ENCODE measurements at regions not wholly inside any gene's neighbourhood (a gene's known extent, or its start where the extent isn't known, plus 50 kb on each side); places are given as distances from the start of the nearest gene placed in this dataset.
"Not testable (repeated sequence)": the region's sequence is repeated elsewhere in the genome, so short reads cannot be mapped to it uniquely, and the experiment has no call there.

DNA sequence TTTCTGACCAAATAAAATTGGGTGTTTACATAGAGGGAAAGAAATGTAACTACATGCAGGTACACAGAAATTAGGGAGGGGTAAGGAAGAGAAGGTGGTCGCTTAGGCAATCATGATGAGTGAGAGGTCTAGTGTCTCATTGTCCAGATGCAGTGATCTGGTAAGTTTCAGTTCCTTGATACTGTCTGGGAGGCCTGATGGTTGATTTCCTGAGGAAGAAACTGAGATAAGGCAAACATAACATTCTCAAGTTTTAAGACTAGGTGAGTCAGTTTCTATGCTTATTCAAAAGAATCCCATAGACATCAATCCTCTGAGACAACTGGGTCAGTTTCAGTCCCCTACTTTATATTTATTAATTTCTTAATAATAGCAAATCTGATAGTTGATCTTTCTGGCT is 843.3 kb upstream of the CDH10 start:
- ATAC-seq (ENCODE audit: poor library complexity) (no peak), DNase-seq (no peak)
- intact Hi-C loops (cut with DNase I): no loop called here

- intact Hi-C loops (cut with DNase I): no loop called here
- DNase-seq (no peak), ATAC-seq (ENCODE audit: poor library complexity) (no peak)
Observed at GRCh38 chr5:25484391-25484790, 839.6 kb upstream of the CDH10 start.

- DNase-seq (no peak), ATAC-seq (ENCODE audit: poor library complexity) (no peak)
- intact Hi-C loops (cut with DNase I): no loop called here
Observed at GRCh38 chr5:25481463-25481862, 836.7 kb upstream of the CDH10 start.

DNA sequence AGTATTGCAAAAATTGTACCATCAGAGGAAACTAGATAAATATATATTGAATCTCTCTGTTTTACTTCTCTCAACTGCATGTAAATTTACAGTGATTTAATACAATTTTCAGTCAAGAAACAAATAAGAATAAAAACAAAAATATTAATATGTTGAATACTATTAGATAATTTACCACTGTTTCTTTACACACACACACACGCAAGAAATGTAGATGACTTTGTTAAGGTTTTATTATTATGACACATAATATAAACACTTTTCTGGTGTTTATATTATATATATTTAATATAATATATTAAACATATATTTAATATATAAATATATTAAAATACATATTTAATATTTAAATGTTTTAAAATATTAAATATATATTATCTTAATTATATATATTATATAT is 814.3 kb upstream of the CDH10 start:
- intact Hi-C loops (cut with DNase I): no loop called here
- ATAC-seq (ENCODE audit: poor library complexity) (no peak), DNase-seq (no peak)

- intact Hi-C loops (cut with DNase I): no loop called here
- DNase-seq: no peak
- no peak for ATAC-seq (ENCODE audit: poor library complexity)
Observed at GRCh38 chr5:25458628-25459027, 813.9 kb upstream of the CDH10 start.

GRCh38 chr5:25453500-25453899 is 808.7 kb upstream of the CDH10 start:
- ATAC-seq (ENCODE audit: poor library complexity) (no peak), DNase-seq (no peak)
- intact Hi-C loops (cut with DNase I): no loop called here

GRCh38 chr5:25451294-25451693 is 806.5 kb upstream of the CDH10 start:
- intact Hi-C loops (cut with DNase I): no loop called here
- DNase-seq (no peak), ATAC-seq (ENCODE audit: poor library complexity) (no peak)

GRCh38 chr5:25448646-25449045 is 803.9 kb upstream of the CDH10 start:
- DNase-seq (no peak), ATAC-seq (ENCODE audit: poor library complexity) (no peak)
- intact Hi-C loops (cut with DNase I): no loop called here

- DNase-seq: no peak
- no peak for ATAC-seq (ENCODE audit: poor library complexity)
- intact Hi-C loops (cut with DNase I): no loop called here
Observed at GRCh38 chr5:25448190-25448621, 803.4 kb upstream of the CDH10 start.

DNA sequence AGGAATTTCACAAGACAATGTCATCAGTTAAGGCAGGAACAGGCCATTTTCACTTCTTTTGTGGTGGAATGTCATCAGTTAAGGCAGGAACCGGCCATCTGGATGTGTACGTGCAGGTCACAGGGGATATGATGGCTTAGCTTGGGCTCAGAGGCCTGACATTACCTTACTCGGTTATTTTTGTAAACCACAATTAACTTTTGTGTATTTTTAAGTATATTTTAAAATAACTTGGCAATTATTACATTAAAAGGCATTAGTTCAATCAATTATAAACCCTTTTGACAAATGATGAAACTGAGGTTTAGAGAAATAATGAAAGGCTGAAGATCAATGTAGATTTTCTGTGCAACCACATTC is 801.3 kb upstream of the CDH10 start:
- DNase-seq; intact Hi-C loops (cut with DNase I); ATAC-seq (ENCODE audit: poor library complexity): not testable (repeated sequence)

DNA sequence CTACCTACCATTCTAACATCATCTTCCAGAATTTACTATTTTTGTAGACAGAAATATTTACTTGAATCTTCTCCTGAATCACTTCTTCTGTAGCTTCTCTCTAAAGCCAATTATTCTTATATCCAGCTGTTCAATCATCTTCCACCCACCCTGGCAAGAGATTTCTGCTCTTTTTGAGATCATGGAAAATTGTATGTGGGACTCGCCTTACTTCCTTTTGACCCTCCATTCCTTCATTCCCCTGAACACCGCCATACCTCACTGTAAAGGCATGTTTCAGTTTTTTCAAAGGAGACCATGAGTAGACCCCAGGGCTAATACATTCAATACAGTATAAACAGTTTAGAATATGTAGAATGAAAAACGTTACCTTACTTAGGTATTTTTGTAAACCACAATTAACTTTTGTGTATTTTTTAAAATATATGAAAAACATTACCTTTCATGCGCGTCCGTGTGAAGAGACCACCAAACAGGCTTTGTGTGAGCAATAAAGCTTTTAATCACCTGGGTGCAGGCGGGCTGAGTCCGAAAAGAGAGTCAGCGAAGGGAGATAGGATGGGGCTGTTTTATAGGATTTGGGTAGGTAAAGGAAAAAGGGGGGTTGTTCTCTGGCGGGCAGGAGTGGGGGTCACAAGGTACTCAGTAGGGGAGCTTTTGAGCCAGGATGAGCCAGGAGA is 800.7 kb upstream of the CDH10 start:
- ATAC-seq (ENCODE audit: poor library complexity); intact Hi-C loops (cut with DNase I): not testable (repeated sequence)

DNA sequence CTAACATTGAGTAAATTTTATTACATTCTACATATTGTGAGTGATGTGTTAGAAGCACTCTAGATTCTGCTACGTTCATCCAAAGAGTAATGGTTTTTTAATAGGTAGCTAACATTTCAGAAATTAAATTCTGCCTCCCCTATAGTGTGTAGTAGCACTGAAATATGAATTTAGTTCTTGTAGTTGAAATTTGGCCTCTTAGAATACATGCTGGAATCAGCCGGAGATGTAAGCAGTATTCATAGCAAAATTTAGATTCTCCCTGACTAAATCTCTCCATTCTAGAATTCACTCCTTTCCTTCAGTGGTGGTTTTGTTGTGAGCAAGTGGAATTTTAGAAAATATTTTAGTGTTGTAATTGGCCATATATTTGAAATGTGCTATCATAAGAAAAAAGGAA is 799.9 kb upstream of the CDH10 start:
- intact Hi-C loops (cut with DNase I): no loop called here
- DNase-seq: no peak
- ATAC-seq (ENCODE audit: poor library complexity): no peak

More for the DNA sequence above, 800.7 kb upstream of the CDH10 start:
- DNase-seq: not testable (repeated sequence)

GRCh38 chr5:25441810-25442209 is 797.0 kb upstream of the CDH10 start:
- DNase-seq (no peak), ATAC-seq (ENCODE audit: poor library complexity) (no peak)
- intact Hi-C loops (cut with DNase I): no loop called here

- ATAC-seq (ENCODE audit: poor library complexity) (no peak), DNase-seq (no peak)
- intact Hi-C loops (cut with DNase I): no loop called here
Observed at GRCh38 chr5:25439025-25439424, 794.2 kb upstream of the CDH10 start.

GRCh38 chr5:25438375-25438774 is 793.6 kb upstream of the CDH10 start:
- DNase-seq; ATAC-seq (ENCODE audit: poor library complexity); intact Hi-C loops (cut with DNase I): not testable (repeated sequence)

- intact Hi-C loops (cut with DNase I): no loop called here
- DNase-seq (no peak), ATAC-seq (ENCODE audit: poor library complexity) (no peak)
Observed at GRCh38 chr5:25436452-25436851, 791.7 kb upstream of the CDH10 start.

- ATAC-seq (ENCODE audit: poor library complexity): no peak
- intact Hi-C loops (cut with DNase I): no loop called here
Observed at GRCh38 chr5:25435882-25436281, 791.1 kb upstream of the CDH10 start.

GRCh38 chr5:25427240-25427639 is 782.5 kb upstream of the CDH10 start:
- intact Hi-C loops (cut with DNase I): no loop called here
- ATAC-seq (ENCODE audit: poor library complexity) (no peak), DNase-seq (no peak)

More at GRCh38 chr5:25435882-25436281, 791.1 kb upstream of the CDH10 start:
- no peak for DNase-seq

- intact Hi-C loops (cut with DNase I): no loop called here
- no peak for ATAC-seq (ENCODE audit: poor library complexity)
Observed at GRCh38 chr5:25423271-25423670, 778.5 kb upstream of the CDH10 start.

DNA sequence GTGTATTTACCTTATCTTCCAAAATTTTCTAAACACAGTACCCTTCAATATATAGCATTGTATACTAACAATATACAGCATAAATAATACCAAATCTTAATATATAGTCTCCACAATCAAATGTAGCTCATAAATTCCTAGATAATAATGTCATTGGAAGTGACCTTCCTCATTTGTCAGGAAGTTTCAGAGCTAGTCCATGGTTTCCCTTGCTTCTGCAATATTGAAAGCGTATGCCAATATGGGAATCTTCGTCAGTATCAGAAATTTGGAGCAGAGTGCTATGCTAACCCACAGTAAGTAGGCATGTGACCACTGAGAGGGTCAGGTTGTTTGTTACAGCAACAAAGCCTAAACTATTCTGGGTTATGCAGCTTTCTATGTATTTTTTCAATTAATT is 774.9 kb upstream of the CDH10 start:
- no peak for ATAC-seq (ENCODE audit: poor library complexity)
- intact Hi-C loops (cut with DNase I): no loop called here
- no peak for DNase-seq

More at GRCh38 chr5:25423271-25423670, 778.5 kb upstream of the CDH10 start:
- DNase-seq: no peak

GRCh38 chr5:25418978-25419377 is 774.2 kb upstream of the CDH10 start:
- intact Hi-C loops (cut with DNase I): no loop called here
- ATAC-seq (ENCODE audit: poor library complexity) (no peak), DNase-seq (no peak)
